ENCODE measurements at regions not wholly inside any gene's neighbourhood (a gene's known extent, or its start where the extent isn't known, plus 50 kb on each side); places are given as distances from the start of the nearest gene placed in this dataset.

GRCh38 chr5:167271511-167271910 lies 1019.9 kb upstream of the WWC1 start:
- DNase-seq (ENCODE audit: low read depth) = no peak
- H3K27me3 ChIP-seq (ENCODE audit: control insufficient read depth, insufficient read depth, low read length) = no peaks in the 10 kb centered on the region
- TF ChIP-seq CTCF (IDR thresholded peaks at IDR 0.05; ENCODE audit: insufficient read depth, low read length, poor library complexity, severe bottlenecking) = no peak
- H3K36me3 ChIP-seq (ENCODE audit: control insufficient read depth, insufficient read depth, low read length) = no peaks in the 10 kb centered on the region
- H3K4me3 ChIP-seq (ENCODE audit: low read depth, low read length) = no peak overlapping the region

GRCh38 chr5:167280111-167280510 lies 1011.3 kb upstream of the WWC1 start:
- H3K36me3 ChIP-seq (ENCODE audit: control insufficient read depth, insufficient read depth, low read length) = no peaks in the 10 kb centered on the region
- no peak for TF ChIP-seq CTCF (IDR thresholded peaks at IDR 0.05; ENCODE audit: insufficient read depth, low read length, poor library complexity, severe bottlenecking)
- no peaks in the 10 kb centered on the region for H3K27me3 ChIP-seq (ENCODE audit: control insufficient read depth, insufficient read depth, low read length)
- no peak for DNase-seq (ENCODE audit: low read depth)
- no peak overlapping the region for H3K4me3 ChIP-seq (ENCODE audit: low read depth, low read length)

GRCh38 chr5:167281925-167282324 lies 1009.5 kb upstream of the WWC1 start:
- H3K4me3 ChIP-seq (ENCODE audit: low read depth, low read length) = no peak overlapping the region
- H3K36me3 ChIP-seq (ENCODE audit: control insufficient read depth, insufficient read depth, low read length) = no peaks in the 10 kb centered on the region
- DNase-seq (ENCODE audit: low read depth) = no peak
- no peaks in the 10 kb centered on the region for H3K27me3 ChIP-seq (ENCODE audit: control insufficient read depth, insufficient read depth, low read length)
- no peak for TF ChIP-seq CTCF (IDR thresholded peaks at IDR 0.05; ENCODE audit: insufficient read depth, low read length, poor library complexity, severe bottlenecking)

- no peak for TF ChIP-seq CTCF (IDR thresholded peaks at IDR 0.05; ENCODE audit: insufficient read depth, low read length, poor library complexity, severe bottlenecking)
- Histone ChIP-seq H3K27me3 (ENCODE audit: control insufficient read depth, insufficient read depth, low read length) (no peaks in the 10 kb centered on the region), H3K4me3 (ENCODE audit: low read depth, low read length) (no peak overlapping the region), H3K36me3 (ENCODE audit: control insufficient read depth, insufficient read depth, low read length) (no peaks in the 10 kb centered on the region)
- no peak for DNase-seq (ENCODE audit: low read depth)
Measured at GRCh38 chr5:167283691-167284090, 1007.8 kb upstream of the WWC1 start.

GRCh38 chr5:167284222-167284890 lies 1007.1 kb upstream of the WWC1 start:
- no peaks in the 10 kb centered on the region for H3K27me3 ChIP-seq (ENCODE audit: control insufficient read depth, insufficient read depth, low read length)
- no peak overlapping the region for H3K4me3 ChIP-seq (ENCODE audit: low read depth, low read length)
- TF ChIP-seq CTCF (IDR thresholded peaks at IDR 0.05; ENCODE audit: insufficient read depth, low read length, poor library complexity, severe bottlenecking) = no peak
- H3K36me3 ChIP-seq (ENCODE audit: control insufficient read depth, insufficient read depth, low read length) = no peaks in the 10 kb centered on the region
- peak; percentile 28 for DNase-seq (ENCODE audit: low read depth)

- H3K27me3 ChIP-seq (ENCODE audit: control insufficient read depth, insufficient read depth, low read length) = no peaks in the 10 kb centered on the region
- no peak for DNase-seq (ENCODE audit: low read depth)
- no peak for TF ChIP-seq CTCF (IDR thresholded peaks at IDR 0.05; ENCODE audit: insufficient read depth, low read length, poor library complexity, severe bottlenecking)
- no peaks in the 10 kb centered on the region for H3K36me3 ChIP-seq (ENCODE audit: control insufficient read depth, insufficient read depth, low read length)
- no peak overlapping the region for H3K4me3 ChIP-seq (ENCODE audit: low read depth, low read length)
Measured at GRCh38 chr5:167285591-167285990, 1005.9 kb upstream of the WWC1 start.

All from kidney epithelial cell (primary cell).